ENCODE measurements at regions not wholly inside any gene's neighbourhood (a gene's known extent, or its start where the extent isn't known, plus 50 kb on each side); places are given as distances from the start of the nearest gene placed in this dataset.

GRCh38 chr12:17438141-17438540, 651.9 kb downstream of the RERGL start:
- TF ChIP-seq, protein P1, sequence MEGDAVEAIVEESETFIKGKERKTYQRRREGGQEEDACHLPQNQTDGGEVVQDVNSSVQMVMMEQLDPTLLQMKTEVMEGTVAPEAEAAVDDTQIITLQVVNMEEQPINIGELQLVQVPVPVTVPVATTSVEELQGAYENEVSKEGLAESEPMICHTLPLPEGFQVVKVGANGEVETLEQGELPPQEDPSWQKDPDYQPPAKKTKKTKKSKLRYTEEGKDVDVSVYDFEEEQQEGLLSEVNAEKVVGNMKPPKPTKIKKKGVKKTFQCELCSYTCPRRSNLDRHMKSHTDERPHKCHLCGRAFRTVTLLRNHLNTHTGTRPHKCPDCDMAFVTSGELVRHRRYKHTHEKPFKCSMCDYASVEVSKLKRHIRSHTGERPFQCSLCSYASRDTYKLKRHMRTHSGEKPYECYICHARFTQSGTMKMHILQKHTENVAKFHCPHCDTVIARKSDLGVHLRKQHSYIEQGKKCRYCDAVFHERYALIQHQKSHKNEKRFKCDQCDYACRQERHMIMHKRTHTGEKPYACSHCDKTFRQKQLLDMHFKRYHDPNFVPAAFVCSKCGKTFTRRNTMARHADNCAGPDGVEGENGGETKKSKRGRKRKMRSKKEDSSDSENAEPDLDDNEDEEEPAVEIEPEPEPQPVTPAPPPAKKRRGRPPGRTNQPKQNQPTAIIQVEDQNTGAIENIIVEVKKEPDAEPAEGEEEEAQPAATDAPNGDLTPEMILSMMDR (conservative IDR thresholded peaks at IDR 0.05) = no peak
- no peaks in the 10 kb centered on the region for H3K4me1 Mint-ChIP-seq (ENCODE audit: unreplicated experiment)
- peaks cover 5% of the 10 kb centered on the region for H3K36me3 Mint-ChIP-seq
- H3K4me3 Mint-ChIP-seq = no peak overlapping the region
- DNase-seq (ENCODE audit: extremely low spot score, unreplicated experiment) = no peak
- H3K27me3 Mint-ChIP-seq = no peaks in the 10 kb centered on the region
- H3K27ac Mint-ChIP-seq = no peak overlapping the region
- H3K9me3 Mint-ChIP-seq = peaks cover 13% of the 10 kb centered on the region

DNA sequence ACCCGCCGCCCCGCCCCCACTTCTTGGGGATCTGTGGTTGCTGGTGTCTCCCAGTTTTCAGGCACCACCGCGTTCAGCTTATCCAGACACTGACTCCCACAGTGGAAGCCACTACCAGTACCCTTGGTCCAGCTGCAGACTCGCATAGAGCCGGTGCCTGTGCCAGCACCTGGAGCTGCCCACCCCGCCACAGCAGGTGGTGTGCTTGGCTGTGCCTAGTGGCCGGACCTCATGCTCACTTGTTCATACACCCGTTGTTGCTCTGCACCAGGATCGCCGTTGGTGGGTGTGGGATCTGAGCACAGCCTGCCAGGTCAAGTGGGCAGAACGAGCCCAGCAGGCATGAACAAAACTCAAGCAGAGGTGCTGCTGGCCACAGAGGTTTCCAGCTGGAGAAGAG, 673.2 kb downstream of the RERGL start:
- Mint-ChIP-seq H3K4me1 (ENCODE audit: unreplicated experiment) (no peaks in the 10 kb centered on the region), H3K27me3 (no peaks in the 10 kb centered on the region), H3K9me3 (no peaks in the 10 kb centered on the region), H3K27ac (no peak overlapping the region), H3K36me3 (no peaks in the 10 kb centered on the region), H3K4me3 (no peak overlapping the region)
- DNase-seq (ENCODE audit: extremely low spot score, unreplicated experiment) = no peak
- TF ChIP-seq, protein P1 (conservative IDR thresholded peaks at IDR 0.05) = no peak

- Mint-ChIP-seq H3K27ac (no peak overlapping the region), H3K27me3 (peaks cover 3% of the 10 kb centered on the region), H3K4me1 (ENCODE audit: unreplicated experiment) (no peaks in the 10 kb centered on the region), H3K4me3 (no peak overlapping the region), H3K36me3 (no peaks in the 10 kb centered on the region), H3K9me3 (no peaks in the 10 kb centered on the region)
- TF ChIP-seq, protein P1 (conservative IDR thresholded peaks at IDR 0.05) = no peak
- no peak for DNase-seq (ENCODE audit: extremely low spot score, unreplicated experiment)
Observed at GRCh38 chr12:17414596-17414995, 675.4 kb downstream of the RERGL start.

- TF ChIP-seq, protein P1 (conservative IDR thresholded peaks at IDR 0.05) = no peak
- no peaks in the 10 kb centered on the region for H3K4me1 Mint-ChIP-seq (ENCODE audit: unreplicated experiment)
- no peaks in the 10 kb centered on the region for H3K9me3 Mint-ChIP-seq
Observed at GRCh38 chr12:17411662-17412061, 678.3 kb downstream of the RERGL start.

GRCh38 chr12:17388679-17389078, 701.3 kb downstream of the RERGL start:
- Mint-ChIP-seq H3K27me3 (no peaks in the 10 kb centered on the region), H3K27ac (no peak overlapping the region), H3K9me3 (peaks cover 3% of the 10 kb centered on the region), H3K36me3 (no peaks in the 10 kb centered on the region), H3K4me1 (ENCODE audit: unreplicated experiment) (no peaks in the 10 kb centered on the region), H3K4me3 (no peak overlapping the region)
- DNase-seq (ENCODE audit: extremely low spot score, unreplicated experiment) = no peak
- TF ChIP-seq, protein P1 (conservative IDR thresholded peaks at IDR 0.05) = no peak

More at GRCh38 chr12:17411662-17412061, 678.3 kb downstream of the RERGL start:
- Mint-ChIP-seq H3K36me3 (no peaks in the 10 kb centered on the region), H3K27me3 (peaks cover 3% of the 10 kb centered on the region), H3K4me3 (no peak overlapping the region), H3K27ac (no peak overlapping the region)
- DNase-seq (ENCODE audit: extremely low spot score, unreplicated experiment) = no peak

DNA sequence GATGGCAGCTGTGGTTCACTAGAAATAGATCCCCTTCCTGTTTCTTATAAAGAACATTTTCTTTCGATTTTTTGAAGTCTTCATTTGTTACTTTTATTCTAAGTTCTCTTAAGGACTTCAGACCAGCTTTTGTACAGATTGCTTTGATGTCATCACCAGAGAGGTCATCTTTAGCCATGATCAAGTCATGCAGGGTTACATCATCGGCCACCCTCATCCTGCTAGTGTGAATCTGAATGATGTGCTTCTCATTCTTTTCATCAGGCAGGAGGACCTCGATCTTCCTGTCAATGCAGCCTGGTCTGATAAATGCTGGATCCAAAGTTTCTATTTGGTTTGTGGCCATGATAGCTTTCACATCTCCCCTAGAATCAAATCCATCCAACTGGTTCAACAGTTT, 706.7 kb downstream of the RERGL start:
- H3K4me1 Mint-ChIP-seq (ENCODE audit: unreplicated experiment) = no peaks in the 10 kb centered on the region
- DNase-seq (ENCODE audit: extremely low spot score, unreplicated experiment) = no peak
- no peaks in the 10 kb centered on the region for H3K27me3 Mint-ChIP-seq
- TF ChIP-seq, protein P1 (conservative IDR thresholded peaks at IDR 0.05) = no peak
- H3K36me3 Mint-ChIP-seq = no peaks in the 10 kb centered on the region
- H3K4me3 Mint-ChIP-seq = no peak overlapping the region
- H3K9me3 Mint-ChIP-seq = peaks cover 3% of the 10 kb centered on the region
- no peak overlapping the region for H3K27ac Mint-ChIP-seq
